Thyroid gland (tissue), 4 donors: ENCODE measurements at regions not wholly inside any gene's neighbourhood (a gene's known extent, or its start where the extent isn't known, plus 50 kb on each side); places are given as distances from the start of the nearest gene placed in this dataset.

Experiments
- DNase-seq, 2 donors: peaks; one replicate each; pipeline ENCODE4 v3.0.0-alpha.2; 2019
- H3K27ac ChIP-seq, 3 donors: fragments of 200-600 bp; sonication (generic); 1 replicate in 2 of 3; 2 replicates in 1 of 3; pipeline ENCODE4 v1.5.1; 2016 to 2019; ENCODE audit warnings: mild to moderate bottlenecking in 1 of 3, moderate library complexity in 1 of 3
- H3K27me3 ChIP-seq: fragments of 200-600 bp; sonication (generic); one replicate; pipeline ENCODE4 v1.5.1; 2019
- H3K36me3 ChIP-seq, 2 donors: fragments of 200-600 bp; sonication (generic); one replicate each; pipeline ENCODE4 v1.5.1; 2016 to 2019
- H3K4me1 ChIP-seq, 2 donors: fragments of 200-600 bp; sonication (generic); one replicate each; pipeline ENCODE4 v1.5.1; 2017 to 2019
- H3K4me3 ChIP-seq, 3 donors: fragments of 200-600 bp; sonication (generic); replicated peaks in 1 of 3; 1 replicate in 2 of 3; 2 replicates in 1 of 3; pipeline ENCODE4 v1.5.1; 2016; ENCODE audit warnings: mild to moderate bottlenecking in 1 of 3
- H3K9me3 ChIP-seq: fragments of 200-600 bp; sonication (generic); one replicate; pipeline ENCODE4 v1.5.1; 2017
- CTCF ChIP-seq, 6 experiments: fragments of 200-600 bp in 3 of 6; fragments of 450-650 bp in 3 of 6; sonication (generic) in 3 of 6; IDR thresholded peaks; one replicate each; pipeline ENCODE4 v1.5.1; 2016 to 2019; ENCODE audit warnings: antibody characterized with exemption in 6 of 6, mild to moderate bottlenecking in 2 of 6, inconsistent platforms in 1 of 6, moderate library complexity in 1 of 6
- POLR2A ChIP-seq, 2 donors: fragments of 450-650 bp; IDR thresholded peaks; one replicate each; pipeline ENCODE4 v1.6.1; 2017; ENCODE audit warnings: antibody characterized with exemption in 2 of 2, mild to moderate bottlenecking in 2 of 2, moderate library complexity in 1 of 2
- WGBS, 2 donors: methylation state at CpG; one replicate each; pipeline ENCODE4 v1.1.5; 2017; 5-methylcytosine and 5-hydroxymethylcytosine counted together
- intact Hi-C: fragments of 100-400 bp; cut with DNase I; formaldehyde crosslinking; loops from one replicate; pipeline ENCODE4 v1.15.1; 2023

- intact Hi-C loops, result no loop called here
- H3K27ac ChIP-seq, result no peak overlapping the region
- DNase-seq, result no peak
- H3K4me3 ChIP-seq, result no peak overlapping the region
- WGBS, 2 donors, result 89 to 90% methylated on average over 6 of the region's 6 CpGs
- TF ChIP-seq POLR2A (IDR thresholded peaks at IDR 0.05) (no peak), CTCF (IDR thresholded peaks at IDR 0.05) (no peak)
- H3K27me3 ChIP-seq, result no peaks in the 10 kb centered on the region
- no peaks in the 10 kb centered on the region for H3K36me3 ChIP-seq
- peaks cover 0 to 5% of the 10 kb centered on the region in 2 donors for H3K4me1 ChIP-seq
- H3K9me3 ChIP-seq, result no peaks in the 10 kb centered on the region
Measured at GRCh38 chr13:97140131-97140530, 82.0 kb upstream of the MBNL2 start.

GRCh38 chr13:97140611-97141010, 81.5 kb upstream of the MBNL2 start:
- Histone ChIP-seq H3K9me3 (no peaks in the 10 kb centered on the region), H3K4me3 (no peak overlapping the region), H3K27ac (no peak overlapping the region), H3K36me3 (no peaks in the 10 kb centered on the region), H3K4me1 (peaks cover 0 to 5% of the 10 kb centered on the region in 2 donors), H3K27me3 (no peaks in the 10 kb centered on the region)
- no peak for DNase-seq
- TF ChIP-seq CTCF (IDR thresholded peaks at IDR 0.05), result no peak
- TF ChIP-seq POLR2A (IDR thresholded peaks at IDR 0.05), result no peak
- 76 to 82% methylated on average over 3 of the region's 3 CpGs for WGBS, 2 donors
- intact Hi-C loops, result no loop called here

GRCh38 chr13:97141097-97141496, 81.0 kb upstream of the MBNL2 start:
- TF ChIP-seq CTCF (IDR thresholded peaks at IDR 0.05) (no peak), POLR2A (IDR thresholded peaks at IDR 0.05) (no peak)
- DNase-seq, result no peak
- intact Hi-C loops, result no loop called here
- H3K4me3 ChIP-seq, result no peak overlapping the region
- H3K27ac ChIP-seq, result no peak overlapping the region
- H3K4me1 ChIP-seq, result peaks cover 0 to 5% of the 10 kb centered on the region in 2 donors
- no peaks in the 10 kb centered on the region for H3K27me3 ChIP-seq
- 92 to 93% methylated on average over 3 of the region's 3 CpGs for WGBS, 2 donors
- no peaks in the 10 kb centered on the region for H3K36me3 ChIP-seq
- no peaks in the 10 kb centered on the region for H3K9me3 ChIP-seq

- H3K27me3 ChIP-seq, result no peaks in the 10 kb centered on the region
- 8 to 10% methylated on average over 5 of the region's 5 CpGs for WGBS, 2 donors
- intact Hi-C loops, result no loop called here
- H3K27ac ChIP-seq, result no peak overlapping the region
- no peak for TF ChIP-seq POLR2A (IDR thresholded peaks at IDR 0.05)
- TF ChIP-seq CTCF (IDR thresholded peaks at IDR 0.05), result no peak
- H3K4me1 ChIP-seq, result peaks cover 0 to 5% of the 10 kb centered on the region in 2 donors
- no peaks in the 10 kb centered on the region for H3K36me3 ChIP-seq
- no peak overlapping the region for H3K4me3 ChIP-seq
- peak; percentile 47 to 57 for DNase-seq
- H3K9me3 ChIP-seq, result no peaks in the 10 kb centered on the region
Measured at GRCh38 chr13:97141564-97142005, 80.5 kb upstream of the MBNL2 start.

- intact Hi-C loops, result no loop called here
- 72 to 75% methylated on average over 8 of the region's 8 CpGs for WGBS, 2 donors
- no peak overlapping the region for H3K27ac ChIP-seq
- H3K4me1 ChIP-seq, result peaks cover 0 to 5% of the 10 kb centered on the region in 2 donors
- no peak for DNase-seq
- H3K4me3 ChIP-seq, result no peak overlapping the region
- TF ChIP-seq POLR2A (IDR thresholded peaks at IDR 0.05), result no peak
- no peak for TF ChIP-seq CTCF (IDR thresholded peaks at IDR 0.05)
- H3K9me3 ChIP-seq, result no peaks in the 10 kb centered on the region
- H3K27me3 ChIP-seq, result no peaks in the 10 kb centered on the region
- no peaks in the 10 kb centered on the region for H3K36me3 ChIP-seq
Measured at GRCh38 chr13:97142452-97142851, 79.7 kb upstream of the MBNL2 start.
